ENCODE measurements at regions not wholly inside any gene's neighbourhood (a gene's known extent, or its start where the extent isn't known, plus 50 kb on each side); places are given as distances from the start of the nearest gene placed in this dataset.

- DNase-seq (ENCODE audit: low spot score) = peak; percentile 31
Measured at GRCh38 chr7:42858570-42858969, 53.3 kb downstream of the C7orf25 start.

DNA sequence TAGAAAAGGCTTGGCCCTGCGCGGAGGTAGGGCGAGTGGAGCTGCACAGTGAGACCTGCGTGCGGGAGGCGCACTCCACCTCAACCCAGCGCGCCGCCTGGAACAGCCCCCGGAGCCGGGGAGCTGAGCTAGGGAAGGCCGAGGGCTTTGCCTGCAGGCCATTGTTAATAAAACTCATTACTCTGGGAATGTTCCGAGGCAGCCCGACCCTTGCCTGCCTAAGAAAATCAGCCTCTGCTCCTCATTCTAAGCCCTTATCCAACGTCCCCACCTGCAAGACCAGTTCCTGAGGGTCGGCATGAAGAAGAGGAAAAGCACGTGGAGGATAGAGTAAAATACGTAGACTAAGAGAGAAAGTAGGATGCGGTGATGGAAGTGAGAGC is 55.3 kb downstream of the C7orf25 start:
- peak; percentile 48 for DNase-seq (ENCODE audit: low spot score)

GRCh38 chr7:42854571-42855118 is 57.2 kb downstream of the C7orf25 start:
- no peak for DNase-seq (ENCODE audit: low spot score)

DNA sequence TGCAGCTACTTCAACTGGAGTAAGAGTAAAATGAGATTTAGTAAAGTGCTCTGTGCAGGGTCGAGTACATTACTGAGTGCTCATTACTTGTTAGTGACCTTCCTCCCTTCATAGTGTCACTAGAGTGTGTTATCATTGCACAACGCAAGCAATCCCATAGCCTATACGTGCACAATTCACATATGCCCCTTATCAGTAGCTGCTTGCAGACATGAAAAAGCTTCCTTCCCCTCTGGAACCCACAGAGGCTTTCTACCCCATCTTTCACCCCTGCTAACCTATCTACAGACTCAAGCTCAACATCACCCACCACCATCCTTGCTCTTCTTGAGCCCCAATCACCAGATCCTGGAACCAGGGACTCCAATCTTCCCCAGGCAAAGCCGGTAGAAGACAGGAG is 59.3 kb downstream of the C7orf25 start:
- no peak for DNase-seq (ENCODE audit: low spot score)

DNA sequence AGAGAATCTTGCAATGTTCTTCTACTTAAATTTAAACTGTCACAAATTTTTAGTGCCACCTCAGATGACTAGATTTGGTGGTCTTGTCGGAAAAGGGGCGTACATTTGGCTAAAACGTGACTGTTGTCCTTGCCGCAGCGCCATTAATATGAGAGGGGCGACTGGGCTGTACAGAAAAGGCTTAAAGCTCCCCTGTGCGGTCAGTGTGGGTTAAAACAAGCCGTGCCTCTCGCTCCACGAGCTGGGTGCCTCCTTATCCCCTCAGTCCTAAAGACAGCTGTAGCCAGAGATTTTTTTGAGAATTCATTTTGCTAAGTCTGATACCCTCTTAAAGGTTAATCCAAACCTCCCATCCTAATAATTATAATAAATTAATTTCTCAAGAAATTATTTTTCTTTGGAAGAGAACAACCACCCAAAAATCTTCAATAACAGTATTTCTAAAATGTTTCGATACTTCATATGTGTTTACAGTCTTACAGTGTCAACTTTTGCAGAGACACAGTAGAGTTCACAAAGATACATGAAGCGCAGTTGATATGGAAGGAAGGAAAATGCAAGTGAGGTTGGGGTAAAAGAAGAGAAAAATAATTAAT is 68.6 kb downstream of the C7orf25 start:
- DNase-seq (ENCODE audit: low spot score) = peak; percentile 80

DNA sequence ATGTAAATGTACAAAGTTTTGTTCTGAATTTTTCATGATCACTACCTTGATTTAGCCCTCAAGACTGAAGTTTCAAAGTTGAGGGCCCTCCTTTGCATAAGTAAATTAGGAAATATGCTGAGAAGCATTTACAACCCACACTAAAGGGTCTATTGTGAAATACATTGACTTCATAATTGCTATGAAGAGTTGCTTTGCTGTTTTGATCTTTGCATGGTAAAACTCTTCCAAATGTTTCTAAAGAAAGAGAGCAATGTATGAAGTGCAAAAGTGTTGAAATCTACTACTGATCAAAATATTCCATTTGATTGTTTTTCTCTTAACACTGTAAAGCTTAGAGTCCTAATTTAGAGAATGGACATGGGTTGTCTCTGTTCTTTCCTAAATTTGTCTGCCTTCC is 77.2 kb downstream of the C7orf25 start:
- DNase-seq (ENCODE audit: low spot score) = no peak

- no peak for DNase-seq (ENCODE audit: low spot score)
Measured at GRCh38 chr7:42833411-42833810, 78.5 kb downstream of the C7orf25 start.

DNA sequence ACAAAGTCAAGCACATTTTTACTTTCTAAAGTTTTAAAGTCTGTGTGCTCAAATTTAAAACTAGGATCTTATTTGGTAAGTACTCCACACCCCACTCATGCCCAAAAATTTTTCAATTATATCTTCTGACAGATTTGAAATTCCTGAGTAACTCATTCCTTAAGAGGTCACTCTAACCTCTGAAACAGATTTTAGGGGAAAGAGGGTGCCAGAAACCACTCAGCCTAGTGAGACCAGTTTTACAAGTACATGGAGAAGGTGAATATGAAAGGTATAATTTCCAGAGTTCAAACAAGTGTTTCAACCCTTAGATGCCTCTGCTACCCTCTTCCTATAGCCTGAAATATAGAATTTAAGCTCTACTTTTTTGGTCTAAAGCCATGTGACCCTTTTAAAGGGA is 79.2 kb downstream of the C7orf25 start:
- no peak for DNase-seq (ENCODE audit: low spot score)

GRCh38 chr7:42831718-42832522 is 80.0 kb downstream of the C7orf25 start:
- peak; percentile 68 for DNase-seq (ENCODE audit: low spot score)

DNA sequence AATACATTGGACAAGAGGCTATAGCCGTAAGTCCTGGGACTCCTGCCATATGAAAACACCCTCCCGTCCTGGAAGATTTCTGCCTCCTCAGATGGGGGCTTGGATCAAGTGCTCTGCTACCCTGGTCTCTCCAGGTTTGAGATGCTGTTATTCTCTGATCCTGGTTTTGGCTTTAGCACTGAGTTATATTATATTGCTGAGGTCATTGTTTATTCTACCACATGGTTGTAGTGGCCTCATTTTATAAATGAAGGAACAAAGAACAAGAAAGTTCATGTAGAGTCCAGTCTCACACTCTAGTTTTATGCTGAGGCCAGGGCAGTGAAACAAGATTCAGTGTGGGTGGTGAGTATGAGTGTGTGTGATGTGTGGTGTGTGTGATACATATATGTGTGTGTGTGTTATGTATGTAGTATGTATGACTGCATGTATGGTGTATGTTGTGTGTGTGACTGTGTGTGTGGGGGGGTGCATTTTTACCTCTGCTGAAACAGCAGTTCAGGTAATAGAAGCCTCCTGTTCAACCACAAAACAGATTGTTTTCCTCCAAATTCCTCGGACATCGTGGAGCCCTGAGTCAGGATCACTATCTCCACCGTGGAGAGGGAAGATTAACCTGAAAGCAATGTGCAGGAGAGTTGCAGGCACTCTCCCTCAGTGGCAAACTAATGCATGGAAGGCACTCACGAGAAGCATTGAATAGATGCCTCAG is 80.7 kb downstream of the C7orf25 start:
- DNase-seq (ENCODE audit: low spot score) = no peak

DNA sequence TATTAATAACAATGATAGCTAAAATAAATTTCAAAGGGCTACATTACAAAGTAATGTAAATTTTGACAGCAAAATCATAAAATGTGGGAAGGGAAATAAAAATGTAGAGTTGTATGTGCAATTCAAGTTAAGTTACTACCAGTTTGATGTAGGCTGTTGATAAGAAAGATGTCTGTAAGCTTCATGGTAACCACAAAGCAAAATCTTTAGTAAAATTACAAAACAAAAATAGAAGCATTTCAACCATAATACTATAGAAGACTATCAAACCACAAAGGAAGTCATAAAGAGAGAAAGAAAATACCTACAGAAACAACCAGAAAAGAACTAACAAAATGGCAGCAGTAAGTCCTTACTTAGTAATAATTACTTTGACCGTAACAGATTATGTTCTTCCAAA is 99.1 kb downstream of the C7orf25 start:
- DNase-seq (ENCODE audit: low spot score) = no peak

DNA sequence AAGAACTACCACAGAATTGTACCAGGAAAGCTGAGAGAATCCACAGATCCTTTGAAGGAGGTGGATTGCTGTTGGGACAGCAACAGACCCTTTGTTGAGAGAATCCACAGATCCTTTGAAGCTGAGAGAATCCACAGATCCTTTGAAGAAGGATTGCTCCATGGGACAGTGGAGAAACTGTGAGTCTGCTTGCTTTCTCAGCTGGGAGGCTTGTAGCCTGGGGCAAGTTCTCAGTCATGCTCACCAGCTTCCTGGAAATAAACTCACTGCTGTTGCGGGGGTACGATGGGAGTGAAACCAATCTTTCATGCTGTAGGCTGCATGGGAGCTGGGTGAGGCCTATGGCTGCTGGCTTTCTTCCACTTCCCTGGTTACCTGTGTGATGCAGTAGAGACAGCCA is 106.3 kb downstream of the C7orf25 start:
- no peak for DNase-seq (ENCODE audit: low spot score)

DNA sequence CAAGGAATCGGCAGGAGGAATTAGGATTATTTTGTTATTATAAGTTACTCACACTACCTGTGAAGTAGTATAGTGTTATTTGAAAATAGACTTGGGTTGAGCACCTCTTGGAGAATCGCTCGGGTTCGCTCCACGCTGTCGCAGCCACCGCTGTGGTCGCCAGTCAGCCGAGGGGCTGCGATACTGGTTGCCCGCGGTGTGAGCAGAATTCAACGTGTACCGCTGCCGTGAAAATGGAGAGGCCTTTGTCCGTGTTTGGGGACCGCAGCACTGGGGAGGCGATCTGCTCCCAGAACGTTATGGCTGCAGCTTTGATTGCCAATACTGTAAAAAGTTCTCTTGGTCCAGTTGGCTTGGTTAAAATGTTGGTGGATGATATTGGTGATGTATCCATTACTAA is 117.2 kb downstream of the C7orf25 start:
- no peak for DNase-seq (ENCODE audit: low spot score)

DNA sequence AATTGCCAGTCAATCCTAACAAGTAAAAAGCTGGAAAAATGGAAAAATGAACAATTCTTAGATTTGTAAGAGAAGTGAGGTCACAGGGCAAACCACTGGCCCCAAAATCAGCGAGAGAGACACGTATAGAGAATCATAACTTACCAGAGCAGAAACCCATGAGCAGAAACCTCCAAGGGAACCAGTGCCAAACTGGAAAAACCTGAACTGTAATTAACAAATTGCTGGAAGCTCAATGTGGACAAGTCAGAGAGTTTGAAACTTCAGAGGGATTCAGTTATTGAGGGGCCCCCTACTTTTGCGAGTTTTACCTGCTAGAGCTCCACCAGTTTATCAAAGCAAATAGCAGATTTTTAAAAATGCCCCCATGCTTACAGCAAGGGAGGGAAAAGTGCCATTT is 119.0 kb downstream of the C7orf25 start:
- DNase-seq (ENCODE audit: low spot score) = no peak

DNA sequence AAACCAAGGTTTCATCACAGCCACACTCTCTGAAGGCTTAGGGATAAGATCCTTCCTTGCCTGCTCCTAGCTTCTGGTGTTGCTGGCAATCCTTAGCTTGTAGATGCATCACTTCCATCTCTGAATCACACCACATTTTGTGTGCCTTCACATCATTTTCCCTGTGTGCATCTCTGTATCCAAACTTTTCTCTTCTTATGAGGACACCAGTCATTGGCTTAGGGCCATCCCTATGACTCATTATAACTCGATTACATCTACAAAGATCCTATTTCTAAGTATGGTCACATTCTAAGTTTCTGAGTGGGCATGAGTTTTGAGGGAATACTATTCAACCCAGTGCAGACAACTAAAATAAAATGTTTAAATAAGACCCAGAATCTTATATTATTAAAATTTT is 121.7 kb downstream of the C7orf25 start:
- DNase-seq (ENCODE audit: low spot score) = no peak

- no peak for DNase-seq (ENCODE audit: low spot score)
Measured at GRCh38 chr7:42774436-42774835, 137.4 kb downstream of the C7orf25 start.

GRCh38 chr7:42770114-42770513 is 141.8 kb downstream of the C7orf25 start:
- DNase-seq (ENCODE audit: low spot score) = peak; percentile 34

DNA sequence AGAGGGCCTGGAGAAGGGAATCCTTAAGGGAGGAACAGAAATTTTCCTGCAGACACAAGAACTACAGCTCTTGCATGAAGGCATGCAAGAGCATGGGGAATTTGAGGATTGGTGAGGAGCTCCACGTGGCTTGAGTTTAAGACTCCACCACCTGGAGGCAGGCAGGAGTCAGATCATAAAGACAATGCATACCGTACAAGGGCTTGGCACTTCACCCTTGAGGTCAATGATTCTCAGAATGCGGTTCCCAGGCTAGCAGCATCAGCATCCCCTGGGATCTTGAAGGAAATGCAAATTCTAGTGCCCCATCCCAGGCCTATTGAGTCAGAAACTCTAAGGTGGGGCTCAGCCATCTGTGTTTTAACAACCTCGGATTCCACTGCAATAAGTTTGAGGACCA is 143.8 kb downstream of the C7orf25 start:
- DNase-seq (ENCODE audit: low spot score) = no peak

DNA sequence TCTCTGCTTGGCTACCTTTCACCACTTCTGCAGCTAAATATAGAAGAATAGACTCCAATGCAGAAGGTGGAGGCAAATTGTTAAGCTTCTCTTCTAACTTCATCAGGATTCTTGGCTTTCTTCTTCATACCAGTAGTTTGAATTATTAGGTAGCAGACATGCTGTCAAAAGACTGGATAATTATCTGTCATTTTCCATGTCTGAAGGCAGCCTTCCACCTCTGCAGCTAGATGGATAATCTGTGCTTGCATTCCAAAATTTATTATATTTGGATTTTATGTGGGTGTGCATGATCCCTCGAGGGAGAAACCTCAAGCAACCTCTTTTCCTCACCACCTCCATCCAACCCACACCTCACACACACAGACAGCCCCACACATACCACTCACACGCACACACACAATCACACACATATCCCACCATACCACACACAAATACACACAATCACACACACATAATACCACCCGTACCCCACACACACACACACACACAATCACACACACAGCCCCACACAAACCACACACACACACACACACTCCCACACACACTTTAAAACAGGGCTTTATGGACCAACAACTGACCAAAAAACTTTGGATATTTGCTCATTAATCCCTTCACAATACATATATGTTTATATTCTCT is 145.0 kb downstream of the C7orf25 start:
- DNase-seq (ENCODE audit: low spot score) = no peak

- no peak for DNase-seq (ENCODE audit: low spot score)
Measured at GRCh38 chr7:42765931-42766330, 145.9 kb downstream of the C7orf25 start.

DNA sequence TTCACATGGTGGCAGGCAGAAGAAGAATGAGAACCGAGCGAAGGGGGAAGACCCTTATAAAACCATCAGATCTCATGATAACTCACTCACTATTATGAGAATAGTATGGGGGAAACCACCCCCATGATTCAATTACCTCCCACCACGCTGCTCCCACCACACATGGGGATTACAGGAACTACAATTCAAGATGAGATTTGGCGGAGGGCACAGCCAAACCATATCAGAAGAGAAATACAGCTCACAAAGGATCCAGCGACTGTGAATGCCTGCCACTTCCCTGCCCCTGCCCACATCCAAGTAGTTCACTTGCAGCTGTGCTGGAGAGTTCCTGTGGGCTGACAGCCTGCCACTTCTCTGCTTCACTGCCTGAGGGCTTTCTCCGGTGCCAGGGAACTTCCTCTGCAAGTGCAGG is 148.7 kb downstream of the C7orf25 start:
- no peak for DNase-seq (ENCODE audit: low spot score)

GRCh38 chr7:42761486-42761885 is 150.4 kb downstream of the C7orf25 start:
- no peak for DNase-seq (ENCODE audit: low spot score)
